Neural progenitor cell (in vitro differentiated cells): ENCODE measurements at regions not wholly inside any gene's neighbourhood (a gene's known extent, or its start where the extent isn't known, plus 50 kb on each side); places are given as distances from the start of the nearest gene placed in this dataset.
"Not testable (repeated sequence)": the region's sequence is repeated elsewhere in the genome, so short reads cannot be mapped to it uniquely, and the experiment has no call there.

Source experiments
- DNase-seq: peaks from one replicate; pipeline ENCODE4 v3.0.0-alpha.2; 2016; ENCODE audit warnings: low spot score
- H2AFZ ChIP-seq: fragments of 200-600 bp; sonication (generic); replicated peaks from 2 replicates; pipeline ENCODE4 v1.6.1; 2016; ENCODE audit warnings: antibody characterized with exemption
- H3F3A ChIP-seq: fragments of 200-600 bp; sonication (generic); 2 replicates; pipeline ENCODE4 v1.6.1; 2016; ENCODE audit warnings: antibody characterized with exemption, low read depth
- H3K27ac ChIP-seq: fragments of 200-600 bp; sonication (generic); 2 replicates; pipeline ENCODE4 v1.5.1; 2016; ENCODE audit warnings: mild to moderate bottlenecking
- H3K27me3 ChIP-seq: fragments of 200-600 bp; sonication (generic); 2 replicates; pipeline ENCODE4 v1.6.1; 2016; ENCODE audit warnings: mild to moderate bottlenecking, moderate library complexity
- H3K36me3 ChIP-seq: fragments of 200-600 bp; sonication (generic); 2 replicates; pipeline ENCODE4 v1.5.1; 2016
- H3K4me1 ChIP-seq: fragments of 200-600 bp; sonication (generic); 2 replicates; pipeline ENCODE4 v1.6.1; 2016; ENCODE audit warnings: mixed run types
- H3K4me2 ChIP-seq: fragments of 200-600 bp; sonication (generic); 2 replicates; pipeline ENCODE4 v1.6.1; 2016
- H3K4me3 ChIP-seq: fragments of 200-600 bp; sonication (generic); 2 replicates; pipeline ENCODE4 v1.5.1; 2016
- H3K79me2 ChIP-seq: fragments of 200-600 bp; sonication (generic); 2 replicates; pipeline ENCODE4 v1.6.1; 2016; ENCODE audit warnings: low read depth
- H3K9ac ChIP-seq: fragments of 200-600 bp; sonication (generic); 2 replicates; pipeline ENCODE4 v1.6.1; 2016
- H3K9me3 ChIP-seq: fragments of 200-600 bp; sonication (generic); 2 replicates; pipeline ENCODE4 v1.5.1; 2016; ENCODE audit warnings: low read depth
- H4K20me1 ChIP-seq: fragments of 200-600 bp; sonication (generic); 2 replicates; pipeline ENCODE4 v1.6.1; 2016; ENCODE audit warnings: low read depth
- H3K27ac Mint-ChIP-seq: 3 replicates; pipeline ENCODE4 v1.8.0; 2021; ENCODE audit warnings: mixed read lengths
- H3K27me3 Mint-ChIP-seq: 2 replicates; pipeline ENCODE4 v1.8.0; 2022; ENCODE audit warnings: low read depth, mild to moderate bottlenecking, inconsistent platforms, moderate library complexity, mixed read lengths; ENCODE audit not compliant: insufficient read depth
- H3K36me3 Mint-ChIP-seq: 3 replicates; pipeline ENCODE4 v1.8.0; 2021; ENCODE audit warnings: mixed read lengths
- H3K4me1 Mint-ChIP-seq: 3 replicates; pipeline ENCODE4 v1.8.0; 2021; ENCODE audit warnings: mixed read lengths
- H3K4me3 Mint-ChIP-seq: 3 replicates; pipeline ENCODE4 v1.8.0; 2021; ENCODE audit warnings: mild to moderate bottlenecking, moderate library complexity, mixed read lengths
- H3K9me3 Mint-ChIP-seq: 3 replicates; pipeline ENCODE4 v1.8.0; 2020; ENCODE audit warnings: mixed read lengths
- EZH2 ChIP-seq: fragments of 200-600 bp; sonication (generic); IDR thresholded peaks from 2 replicates; pipeline ENCODE4 v1.6.1; 2017; ENCODE audit warnings: antibody characterized with exemption, mild to moderate bottlenecking, moderate library complexity
- EZH2phosphoT487 ChIP-seq: fragments of 200-600 bp; sonication (generic); IDR thresholded peaks from 2 replicates; pipeline ENCODE4 v1.6.1; 2017; ENCODE audit warnings: antibody characterized with exemption
- TF ChIP-seq, protein P1 (sequence below): fragments of 200-600 bp; sonication (generic); IDR thresholded peaks from 2 replicates; pipeline ENCODE4 v1.5.1; 2017; ENCODE audit warnings: antibody characterized with exemption, mild to moderate bottlenecking

- H3K4me3 Mint-ChIP-seq = no peak overlapping the region
- Histone ChIP-seq H3K79me2 (no peaks in the 10 kb centered on the region), H3K36me3 (no peaks in the 10 kb centered on the region), H2AFZ (no peak overlapping the region), H3K9ac (no peak overlapping the region), H3K4me3 (no peak overlapping the region), H3K4me1 (peaks cover 6% of the 10 kb centered on the region), H3K27me3 (no peaks in the 10 kb centered on the region), H3K9me3 (no peaks in the 10 kb centered on the region), H3F3A (no peaks in the 10 kb centered on the region), H4K20me1 (no peaks in the 10 kb centered on the region), H3K27ac (no peak overlapping the region), H3K4me2 (no peak overlapping the region)
- peaks cover 4% of the 10 kb centered on the region for H3K4me1 Mint-ChIP-seq
- H3K27ac Mint-ChIP-seq = no peak overlapping the region
- no peak for DNase-seq
- TF ChIP-seq EZH2phosphoT487 = no peak
- peaks cover 9% of the 10 kb centered on the region for H3K27me3 Mint-ChIP-seq
- H3K36me3 Mint-ChIP-seq = no peaks in the 10 kb centered on the region
- peaks cover 2% of the 10 kb centered on the region for H3K9me3 Mint-ChIP-seq
These were observed 323.7 kb upstream of the FAM78B start for GRCh38 chr1:166490437-166490991.

DNA sequence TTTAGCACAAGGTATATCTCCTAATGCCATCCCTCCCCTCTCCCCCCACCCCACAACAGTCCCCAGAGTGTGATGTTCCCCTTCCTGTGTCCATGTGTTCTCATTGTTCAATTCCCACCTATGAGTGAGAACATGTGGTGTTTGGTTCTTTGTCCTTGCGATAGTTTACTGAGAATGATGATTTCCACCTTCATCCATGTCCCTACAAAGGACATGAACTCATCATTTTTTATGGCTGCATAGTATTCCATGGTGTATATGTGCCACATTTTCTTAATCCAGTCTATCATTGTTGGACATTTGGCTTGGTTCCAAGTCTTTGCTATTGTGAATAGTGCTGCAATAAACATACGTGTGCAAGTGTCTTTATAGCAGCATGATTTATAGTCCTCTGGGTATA is 327.0 kb upstream of the FAM78B start:
- not testable (repeated sequence) for H4K20me1 ChIP-seq, H3K4me3 Mint-ChIP-seq, H3K36me3 Mint-ChIP-seq, H3K27me3 Mint-ChIP-seq, H3K4me3 ChIP-seq, H3K4me1 Mint-ChIP-seq, H3K36me3 ChIP-seq, H3F3A ChIP-seq, H3K27ac ChIP-seq, H3K9me3 ChIP-seq, H3K4me1 ChIP-seq, H3K79me2 ChIP-seq, H2AFZ ChIP-seq, H3K27ac Mint-ChIP-seq, DNase-seq, H3K9me3 Mint-ChIP-seq, H3K9ac ChIP-seq, H3K27me3 ChIP-seq, H3K4me2 ChIP-seq

DNA sequence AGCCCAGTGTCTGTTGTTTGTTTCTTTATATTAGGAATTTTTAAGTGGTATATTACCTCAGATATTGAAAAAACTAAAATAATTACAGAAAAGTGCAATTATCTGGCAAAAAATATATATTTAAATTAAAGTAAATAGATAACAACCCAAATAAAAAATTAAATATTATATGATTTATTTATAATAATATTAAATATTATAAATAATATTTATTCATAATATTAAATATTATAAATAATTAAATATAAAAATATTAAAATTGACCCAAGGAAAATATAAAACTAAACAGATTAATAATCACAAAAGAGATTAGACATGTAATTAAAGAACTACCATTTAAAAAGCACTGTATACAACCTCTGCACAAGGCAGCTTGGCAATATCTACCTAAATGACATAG is 331.9 kb upstream of the POGK start:
- no peaks in the 10 kb centered on the region for H3K27me3 ChIP-seq
- no peak overlapping the region for H3K27ac ChIP-seq
- H3K36me3 ChIP-seq = no peaks in the 10 kb centered on the region
- no peaks in the 10 kb centered on the region for H3K36me3 Mint-ChIP-seq
- no peaks in the 10 kb centered on the region for H3K4me1 ChIP-seq
- H3F3A ChIP-seq = no peaks in the 10 kb centered on the region
- no peak overlapping the region for H3K9ac ChIP-seq
- TF ChIP-seq, protein P1, sequence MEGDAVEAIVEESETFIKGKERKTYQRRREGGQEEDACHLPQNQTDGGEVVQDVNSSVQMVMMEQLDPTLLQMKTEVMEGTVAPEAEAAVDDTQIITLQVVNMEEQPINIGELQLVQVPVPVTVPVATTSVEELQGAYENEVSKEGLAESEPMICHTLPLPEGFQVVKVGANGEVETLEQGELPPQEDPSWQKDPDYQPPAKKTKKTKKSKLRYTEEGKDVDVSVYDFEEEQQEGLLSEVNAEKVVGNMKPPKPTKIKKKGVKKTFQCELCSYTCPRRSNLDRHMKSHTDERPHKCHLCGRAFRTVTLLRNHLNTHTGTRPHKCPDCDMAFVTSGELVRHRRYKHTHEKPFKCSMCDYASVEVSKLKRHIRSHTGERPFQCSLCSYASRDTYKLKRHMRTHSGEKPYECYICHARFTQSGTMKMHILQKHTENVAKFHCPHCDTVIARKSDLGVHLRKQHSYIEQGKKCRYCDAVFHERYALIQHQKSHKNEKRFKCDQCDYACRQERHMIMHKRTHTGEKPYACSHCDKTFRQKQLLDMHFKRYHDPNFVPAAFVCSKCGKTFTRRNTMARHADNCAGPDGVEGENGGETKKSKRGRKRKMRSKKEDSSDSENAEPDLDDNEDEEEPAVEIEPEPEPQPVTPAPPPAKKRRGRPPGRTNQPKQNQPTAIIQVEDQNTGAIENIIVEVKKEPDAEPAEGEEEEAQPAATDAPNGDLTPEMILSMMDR = no peak
- TF ChIP-seq EZH2 (no peak), EZH2phosphoT487 (no peak)
- no peaks in the 10 kb centered on the region for H3K9me3 ChIP-seq
- no peak overlapping the region for H3K4me3 ChIP-seq
- no peaks in the 10 kb centered on the region for H3K9me3 Mint-ChIP-seq
- H3K27ac Mint-ChIP-seq = no peak overlapping the region
- H3K4me1 Mint-ChIP-seq = no peaks in the 10 kb centered on the region
- H2AFZ ChIP-seq = no peak overlapping the region
- peaks cover 2% of the 10 kb centered on the region for H3K27me3 Mint-ChIP-seq
- no peaks in the 10 kb centered on the region for H4K20me1 ChIP-seq
- H3K4me2 ChIP-seq = no peak overlapping the region
- H3K4me3 Mint-ChIP-seq = no peak overlapping the region
- DNase-seq = no peak
- H3K79me2 ChIP-seq = no peaks in the 10 kb centered on the region

GRCh38 chr1:166511761-166512160 is 327.5 kb upstream of the POGK start:
- peaks cover 6% of the 10 kb centered on the region for H3K9me3 Mint-ChIP-seq
- no peak overlapping the region for H3K4me3 ChIP-seq
- no peaks in the 10 kb centered on the region for H3K4me1 Mint-ChIP-seq
- no peak overlapping the region for H3K9ac ChIP-seq
- no peaks in the 10 kb centered on the region for H3F3A ChIP-seq
- peaks cover 4% of the 10 kb centered on the region for H3K9me3 ChIP-seq
- H3K36me3 Mint-ChIP-seq = no peaks in the 10 kb centered on the region
- TF ChIP-seq EZH2phosphoT487 = no peak
- TF ChIP-seq EZH2 = no peak
- TF ChIP-seq, protein P1 = no peak
- peaks cover 4% of the 10 kb centered on the region for H3K27me3 Mint-ChIP-seq
- no peaks in the 10 kb centered on the region for H4K20me1 ChIP-seq
- H3K4me3 Mint-ChIP-seq = no peak overlapping the region
- no peaks in the 10 kb centered on the region for H3K27me3 ChIP-seq
- no peak overlapping the region for H3K4me2 ChIP-seq
- no peak overlapping the region for H3K27ac ChIP-seq
- no peaks in the 10 kb centered on the region for H3K79me2 ChIP-seq
- H3K27ac Mint-ChIP-seq = no peak overlapping the region
- H3K36me3 ChIP-seq = no peaks in the 10 kb centered on the region
- no peak overlapping the region for H2AFZ ChIP-seq
- DNase-seq = no peak
- no peaks in the 10 kb centered on the region for H3K4me1 ChIP-seq
